ENCODE measurements at regions not wholly inside any gene's neighbourhood (a gene's known extent, or its start where the extent isn't known, plus 50 kb on each side); places are given as distances from the start of the nearest gene placed in this dataset.

DNA sequence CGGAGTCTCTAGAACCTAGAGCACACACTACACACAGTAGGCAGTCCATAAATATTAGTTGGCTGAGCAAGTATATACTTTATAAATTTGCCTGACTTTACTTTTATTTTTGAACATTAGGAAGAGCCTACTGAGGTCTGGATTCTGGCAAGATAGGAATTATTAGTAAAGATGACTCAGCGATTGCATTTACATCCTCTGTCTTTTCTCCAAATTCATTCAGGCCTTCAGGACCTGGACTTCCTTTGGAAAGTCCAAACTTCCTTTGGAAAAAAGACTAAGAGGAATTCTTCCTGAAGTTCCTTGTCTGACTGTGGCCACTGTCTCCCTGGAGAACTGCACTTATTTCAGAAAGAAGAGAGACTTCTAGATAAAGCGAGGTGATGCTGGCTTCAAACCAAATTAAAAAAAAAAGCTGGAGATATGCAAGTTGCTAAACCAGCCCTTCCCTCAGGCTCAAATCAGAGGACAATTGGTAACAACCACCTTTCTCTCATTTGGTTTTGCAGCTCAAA lies 251.3 kb downstream of the GAS1 start:
- Histone ChIP-seq H4K20me1 (ENCODE audit: control insufficient read depth, insufficient read depth, low read depth, low read length) (no peaks in the 10 kb centered on the region), H3K79me2 (ENCODE audit: control insufficient read depth, low read length) (no peaks in the 10 kb centered on the region), H3F3A (ENCODE audit: control insufficient read depth, insufficient read depth) (no peaks in the 10 kb centered on the region), H3K27ac (ENCODE audit: low read depth, low read length) (no peak overlapping the region), H3K27me3 (ENCODE audit: control insufficient read depth, low read length) (no peaks in the 10 kb centered on the region), H3K36me3 (ENCODE audit: control insufficient read depth, low read length) (no peaks in the 10 kb centered on the region), H3K4me3 (ENCODE audit: low read length) (no peak overlapping the region), H3K9me3 (ENCODE audit: control insufficient read depth, insufficient read depth, low read length) (no peaks in the 10 kb centered on the region), H3K9me2 (replicated peaks; ENCODE audit: control insufficient read depth, low read length) (no peaks in the 10 kb centered on the region), H3K4me2 (ENCODE audit: low read length) (no peak overlapping the region), H3K4me1 (ENCODE audit: control insufficient read depth, low read length) (no peaks in the 10 kb centered on the region)
- TF ChIP-seq EZH2phosphoT487 (IDR thresholded peaks at IDR 0.05; ENCODE audit: borderline replicate concordance, low read length), result no peak
- TF ChIP-seq, protein P1, sequence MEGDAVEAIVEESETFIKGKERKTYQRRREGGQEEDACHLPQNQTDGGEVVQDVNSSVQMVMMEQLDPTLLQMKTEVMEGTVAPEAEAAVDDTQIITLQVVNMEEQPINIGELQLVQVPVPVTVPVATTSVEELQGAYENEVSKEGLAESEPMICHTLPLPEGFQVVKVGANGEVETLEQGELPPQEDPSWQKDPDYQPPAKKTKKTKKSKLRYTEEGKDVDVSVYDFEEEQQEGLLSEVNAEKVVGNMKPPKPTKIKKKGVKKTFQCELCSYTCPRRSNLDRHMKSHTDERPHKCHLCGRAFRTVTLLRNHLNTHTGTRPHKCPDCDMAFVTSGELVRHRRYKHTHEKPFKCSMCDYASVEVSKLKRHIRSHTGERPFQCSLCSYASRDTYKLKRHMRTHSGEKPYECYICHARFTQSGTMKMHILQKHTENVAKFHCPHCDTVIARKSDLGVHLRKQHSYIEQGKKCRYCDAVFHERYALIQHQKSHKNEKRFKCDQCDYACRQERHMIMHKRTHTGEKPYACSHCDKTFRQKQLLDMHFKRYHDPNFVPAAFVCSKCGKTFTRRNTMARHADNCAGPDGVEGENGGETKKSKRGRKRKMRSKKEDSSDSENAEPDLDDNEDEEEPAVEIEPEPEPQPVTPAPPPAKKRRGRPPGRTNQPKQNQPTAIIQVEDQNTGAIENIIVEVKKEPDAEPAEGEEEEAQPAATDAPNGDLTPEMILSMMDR (IDR thresholded peaks at IDR 0.05; ENCODE audit: low read depth, low read length, poor library complexity, severe bottlenecking), result no peak

DNA sequence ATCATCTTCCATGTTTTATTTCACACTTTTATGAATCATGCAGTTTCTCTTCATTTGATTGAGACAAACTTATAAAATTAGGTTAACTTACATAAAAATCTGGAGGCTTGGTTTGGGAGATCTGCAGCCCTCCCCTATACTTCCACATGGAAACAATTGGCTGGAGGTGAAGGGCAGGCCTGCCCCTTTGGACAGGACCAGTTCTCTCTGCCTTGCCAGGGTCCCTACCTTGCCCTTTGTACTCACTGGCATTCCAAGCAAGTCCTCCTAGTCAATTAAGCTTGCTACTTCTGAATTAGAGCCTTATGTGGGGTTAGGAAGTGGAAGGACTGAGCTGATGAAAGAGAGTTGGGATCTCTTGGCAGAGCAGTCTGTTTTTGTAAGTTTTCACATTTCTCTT lies 257.3 kb downstream of the GAS1 start:
- H3K79me2 ChIP-seq (ENCODE audit: control insufficient read depth, low read length), result no peaks in the 10 kb centered on the region
- no peak overlapping the region for H3K4me2 ChIP-seq (ENCODE audit: low read length)
- no peak for TF ChIP-seq EZH2phosphoT487 (IDR thresholded peaks at IDR 0.05; ENCODE audit: borderline replicate concordance, low read length)
- TF ChIP-seq, protein P1 (IDR thresholded peaks at IDR 0.05; ENCODE audit: low read depth, low read length, poor library complexity, severe bottlenecking), result no peak
- H3K9me3 ChIP-seq (ENCODE audit: control insufficient read depth, insufficient read depth, low read length), result no peaks in the 10 kb centered on the region
- no peak overlapping the region for H3K4me3 ChIP-seq (ENCODE audit: low read length)
- H3K27me3 ChIP-seq (ENCODE audit: control insufficient read depth, low read length), result no peaks in the 10 kb centered on the region
- no peaks in the 10 kb centered on the region for H3F3A ChIP-seq (ENCODE audit: control insufficient read depth, insufficient read depth)
- H4K20me1 ChIP-seq (ENCODE audit: control insufficient read depth, insufficient read depth, low read depth, low read length), result no peaks in the 10 kb centered on the region
- no peaks in the 10 kb centered on the region for H3K36me3 ChIP-seq (ENCODE audit: control insufficient read depth, low read length)
- H3K4me1 ChIP-seq (ENCODE audit: control insufficient read depth, low read length), result no peaks in the 10 kb centered on the region
- H3K27ac ChIP-seq (ENCODE audit: low read depth, low read length), result no peak overlapping the region
- no peaks in the 10 kb centered on the region for H3K9me2 ChIP-seq (replicated peaks; ENCODE audit: control insufficient read depth, low read length)

DNA sequence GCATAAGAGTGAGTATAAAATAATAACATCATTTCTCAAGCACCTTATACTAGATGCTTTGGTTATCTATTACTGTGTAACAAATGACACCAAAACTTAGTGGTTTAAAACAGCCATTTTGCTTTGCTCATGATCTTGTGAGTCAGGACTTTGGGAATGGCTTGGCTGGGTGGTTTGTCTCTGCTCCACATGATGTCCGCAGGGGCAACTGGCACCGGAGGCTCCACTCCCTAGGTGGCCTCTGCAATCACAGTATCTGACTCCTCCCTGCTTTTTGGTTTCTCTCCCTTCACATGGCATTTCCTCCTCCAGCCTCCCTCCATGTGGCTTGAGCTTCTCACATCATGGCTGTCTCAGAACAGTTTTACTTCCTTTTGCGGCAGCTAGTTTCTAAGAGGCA lies 259.5 kb downstream of the GAS1 start:
- no peak overlapping the region for H3K4me3 ChIP-seq (ENCODE audit: low read length)
- no peaks in the 10 kb centered on the region for H3K9me2 ChIP-seq (replicated peaks; ENCODE audit: control insufficient read depth, low read length)
- no peaks in the 10 kb centered on the region for H3K4me1 ChIP-seq (ENCODE audit: control insufficient read depth, low read length)
- no peaks in the 10 kb centered on the region for H3K79me2 ChIP-seq (ENCODE audit: control insufficient read depth, low read length)
- no peaks in the 10 kb centered on the region for H3K36me3 ChIP-seq (ENCODE audit: control insufficient read depth, low read length)
- H3K27ac ChIP-seq (ENCODE audit: low read depth, low read length), result no peak overlapping the region
- TF ChIP-seq, protein P1 (IDR thresholded peaks at IDR 0.05; ENCODE audit: low read depth, low read length, poor library complexity, severe bottlenecking), result no peak
- TF ChIP-seq EZH2phosphoT487 (IDR thresholded peaks at IDR 0.05; ENCODE audit: borderline replicate concordance, low read length), result no peak
- no peaks in the 10 kb centered on the region for H3F3A ChIP-seq (ENCODE audit: control insufficient read depth, insufficient read depth)
- no peak overlapping the region for H3K4me2 ChIP-seq (ENCODE audit: low read length)
- no peaks in the 10 kb centered on the region for H4K20me1 ChIP-seq (ENCODE audit: control insufficient read depth, insufficient read depth, low read depth, low read length)
- no peaks in the 10 kb centered on the region for H3K9me3 ChIP-seq (ENCODE audit: control insufficient read depth, insufficient read depth, low read length)
- H3K27me3 ChIP-seq (ENCODE audit: control insufficient read depth, low read length), result no peaks in the 10 kb centered on the region

All from DOHH2 (cell line).